GM23338 (cell line): ENCODE measurements at regions not wholly inside any gene's neighbourhood (a gene's known extent, or its start where the extent isn't known, plus 50 kb on each side); places are given as distances from the start of the nearest gene placed in this dataset.

ENCODE experiments used
- CREB1 ChIP-seq: fragments of 250-450 bp; sonication (Bioruptor Pico); IDR thresholded peaks from 2 replicates; pipeline ENCODE4 v1.5.0; 2020; ENCODE audit warnings: low read depth, mild to moderate bottlenecking, moderate library complexity
- CTCF ChIP-seq, 2 experiments: fragments of 200-600 bp in 1 of 2; sonication (generic) in 1 of 2; conservative IDR thresholded peaks; 2 replicates each; pipeline versions ENCODE4 v1.5.1 to v1.6.1; 2016 to 2017; ENCODE audit warnings: antibody characterized with exemption in 2 of 2, low read depth in 2 of 2, mild to moderate bottlenecking in 2 of 2, moderate library complexity in 1 of 2
- EZH2 ChIP-seq: fragments of 200-600 bp; sonication (generic); IDR thresholded peaks from one replicate; pipeline ENCODE4 v1.8.0; 2017; ENCODE audit warnings: antibody characterized with exemption, mild to moderate bottlenecking, low read depth; ENCODE audit not compliant: unreplicated experiment
- POLR2AphosphoS5 ChIP-seq: IDR thresholded peaks from 2 replicates; pipeline ENCODE4 v1.6.1; 2016; ENCODE audit warnings: antibody characterized with exemption, low read depth

DNA sequence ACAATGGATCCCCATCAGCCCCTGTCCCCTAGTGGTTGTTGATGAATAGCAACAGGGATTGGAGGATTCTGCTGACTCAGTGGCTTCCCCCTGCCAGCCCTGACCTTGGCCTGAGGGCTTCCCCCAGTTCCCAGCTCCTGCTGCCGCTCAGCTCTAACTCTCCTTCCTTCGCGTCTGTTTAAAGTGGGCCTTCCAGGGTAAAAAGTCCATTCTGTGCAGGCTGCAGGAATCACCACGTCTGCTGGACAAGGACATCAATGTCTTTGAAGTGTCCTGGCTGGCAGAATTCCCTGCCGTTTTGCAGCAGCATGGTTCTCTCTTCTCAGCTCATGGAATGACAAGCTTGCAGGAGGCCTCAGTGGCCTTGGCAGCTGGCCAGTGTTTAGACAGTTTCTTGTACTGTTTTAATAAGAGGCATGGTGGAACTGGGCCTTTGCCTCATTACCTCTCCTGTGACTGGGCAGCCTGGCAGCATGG lies 152.5 kb upstream of the STX18 start:
- TF ChIP-seq POLR2AphosphoS5 = no peak
- no peak for TF ChIP-seq EZH2
- TF ChIP-seq CREB1 (CRISPR knock-in tag) = no peak
- peak; percentile 42 to 51 for TF ChIP-seq CTCF (conservative IDR thresholded peaks at IDR 0.05; ENCODE audit: low read depth in 2 of 2)
